NCI-H82 treated with DMSO at 0.1 percent for 48 hours (cell line): ENCODE measurements at regions not wholly inside any gene's neighbourhood (a gene's known extent, or its start where the extent isn't known, plus 50 kb on each side); places are given as distances from the start of the nearest gene placed in this dataset.
"Not testable (repeated sequence)": the region's sequence is repeated elsewhere in the genome, so short reads cannot be mapped to it uniquely, and the experiment has no call there.

Experiments
- DNase-seq: peaks from one replicate; lab custom pipeline; 2025; ENCODE audit not compliant: unreplicated experiment; lab: John Stamatoyannopoulos, UW

DNA sequence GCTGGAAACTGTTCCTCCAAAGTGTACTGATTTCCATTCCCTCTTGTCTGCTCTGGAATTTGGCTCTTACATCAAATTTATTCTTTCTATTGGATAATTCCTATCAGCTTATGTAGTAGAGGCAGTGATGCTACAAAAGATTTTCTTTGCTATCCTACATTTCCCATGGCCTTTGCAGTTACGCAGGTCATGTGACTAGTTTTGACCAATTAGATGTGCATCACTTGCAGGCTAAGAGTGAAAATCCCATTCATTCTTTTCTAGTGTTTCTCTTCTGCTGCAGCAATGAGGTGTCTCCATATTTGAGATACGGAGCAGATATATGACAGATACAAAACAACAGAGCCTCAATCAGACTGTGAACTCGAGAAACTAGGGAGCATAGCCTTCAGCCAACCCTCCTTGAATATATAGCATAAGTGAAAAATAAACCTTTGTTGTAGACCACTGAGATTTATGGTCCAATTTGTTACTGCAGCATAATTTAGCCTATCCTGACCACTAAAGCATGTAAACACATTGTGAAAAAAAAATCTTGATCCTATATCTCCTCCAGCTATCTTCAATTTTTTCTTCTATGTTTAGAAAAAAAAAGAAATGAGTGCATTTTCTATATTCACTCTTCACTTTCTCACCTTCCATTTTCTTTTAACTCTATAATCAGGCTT is 102.0 kb downstream of the HNMT start:
- no peak for DNase-seq

GRCh38 chr2:138066841-138067240 is 102.6 kb downstream of the HNMT start:
- no peak for DNase-seq

DNA sequence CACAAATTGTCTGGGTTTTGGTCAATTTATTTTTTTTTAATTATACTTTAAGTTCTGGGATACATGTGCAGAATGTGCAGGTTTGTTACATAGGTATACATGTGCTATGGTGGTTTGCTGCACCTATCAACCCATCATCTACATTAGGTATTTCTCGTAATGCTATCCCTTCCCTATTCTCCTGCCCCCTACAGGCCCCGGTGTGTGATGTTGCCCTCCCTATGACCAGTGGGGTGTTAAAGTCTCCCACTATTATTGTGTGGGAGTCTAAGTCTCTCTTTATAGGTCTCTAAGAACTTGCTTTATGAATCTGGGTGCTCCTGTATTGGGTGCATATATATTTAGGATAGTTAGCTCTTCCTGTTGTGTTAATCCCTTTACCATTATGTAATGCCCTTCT is 104.4 kb downstream of the HNMT start:
- DNase-seq, result not testable (repeated sequence)

DNA sequence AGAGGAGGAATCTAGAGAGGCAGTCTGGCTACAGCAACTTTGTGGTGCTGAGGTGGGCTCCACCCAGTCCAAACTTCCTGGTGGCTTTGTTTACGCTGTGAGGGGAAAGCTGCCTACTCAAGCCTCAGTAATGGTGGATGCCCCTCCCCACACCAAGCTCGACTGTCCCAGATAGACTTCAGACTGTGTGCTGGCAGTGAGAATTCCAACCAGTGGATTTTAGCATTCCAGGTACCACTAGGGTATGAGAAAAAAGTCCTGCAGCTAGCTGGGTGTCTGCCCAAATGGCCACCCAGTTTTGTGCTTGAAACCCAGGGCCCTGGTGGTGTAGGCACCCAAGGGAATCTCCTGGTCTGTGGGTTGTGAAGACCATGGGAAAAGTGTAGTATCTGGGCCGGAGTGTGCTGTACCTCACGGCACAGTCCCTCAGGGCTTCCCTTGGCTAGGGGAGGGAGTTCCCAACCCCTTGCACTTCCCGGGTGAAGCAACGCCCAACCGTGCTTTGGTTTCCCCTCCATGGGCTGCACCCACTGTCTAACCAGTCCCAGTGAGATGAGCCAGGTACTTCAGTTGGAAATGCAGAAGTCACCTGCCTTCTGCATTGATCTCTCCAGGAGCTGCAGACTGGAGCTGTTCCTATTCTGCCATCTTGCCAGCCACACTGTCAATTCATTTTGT is 106.9 kb downstream of the HNMT start:
- not testable (repeated sequence) for DNase-seq

DNA sequence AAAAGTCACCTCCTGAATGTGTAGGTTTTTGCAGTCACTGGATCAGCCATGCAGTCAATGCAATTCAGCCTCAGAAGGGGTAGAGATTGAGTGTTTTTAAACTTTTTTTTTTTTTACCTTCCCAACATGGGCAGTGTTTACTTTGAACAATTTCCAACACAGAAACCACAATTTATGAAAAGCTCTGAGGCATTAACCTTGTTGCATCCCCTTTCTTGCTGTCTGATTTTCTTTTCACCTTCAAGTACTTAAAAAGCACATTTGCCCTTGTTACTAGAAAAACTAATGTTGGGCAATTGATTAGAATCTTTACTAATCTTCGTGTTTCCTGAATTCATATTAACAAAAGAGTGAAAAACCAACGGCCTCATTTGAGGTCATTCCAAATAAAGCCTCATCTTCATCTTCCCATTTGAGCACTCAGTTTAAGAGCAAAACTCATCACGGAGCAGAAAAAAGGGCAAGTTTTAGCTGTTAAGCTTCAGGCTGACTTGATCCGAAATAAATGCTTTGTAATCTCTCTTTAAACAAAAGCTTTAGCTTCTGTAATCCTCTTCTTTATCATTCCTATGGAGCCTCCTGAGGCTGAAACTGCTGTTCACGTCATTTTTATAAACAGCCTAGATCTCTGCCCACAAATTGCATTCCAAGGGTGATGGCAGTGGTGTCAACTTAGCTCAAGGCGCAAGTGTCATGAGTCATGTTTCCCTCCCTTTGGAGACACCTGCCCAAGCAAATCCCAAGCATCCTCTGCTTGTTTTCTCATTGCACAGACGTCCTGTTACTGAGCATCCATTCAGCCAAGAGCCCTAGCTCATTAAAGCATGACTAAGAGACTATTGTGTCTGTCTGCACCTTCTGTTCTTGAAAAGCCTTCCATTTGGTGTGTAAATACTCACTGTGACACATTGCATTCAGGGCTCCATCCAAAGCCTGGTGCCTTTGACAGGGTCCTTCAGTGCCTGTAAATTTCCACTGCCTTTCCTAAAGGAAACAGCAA is 107.7 kb downstream of the HNMT start:
- peak; percentile 94 for DNase-seq

- DNase-seq, result no peak
Observed at GRCh38 chr2:138078153-138078552, 113.9 kb downstream of the HNMT start.

DNA sequence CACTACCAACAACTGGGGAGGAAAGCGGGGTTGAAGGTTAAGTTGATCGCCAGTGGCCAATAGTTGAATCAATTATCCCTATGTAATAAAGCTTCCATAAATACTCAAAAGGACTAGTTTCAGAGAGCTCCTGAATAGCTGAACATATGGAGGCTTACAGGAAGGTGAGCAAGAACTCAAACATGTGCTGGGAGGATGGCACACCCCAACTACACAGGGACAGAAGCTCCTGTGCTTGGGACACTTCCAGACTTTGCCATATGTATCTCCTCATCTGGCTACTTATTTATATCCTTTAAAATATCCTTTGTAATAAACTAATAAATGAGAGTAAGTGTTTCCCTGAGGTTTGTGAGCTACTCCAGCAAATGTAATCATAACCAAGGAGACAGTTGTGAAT is 115.7 kb downstream of the HNMT start:
- peak; percentile 66 for DNase-seq

DNA sequence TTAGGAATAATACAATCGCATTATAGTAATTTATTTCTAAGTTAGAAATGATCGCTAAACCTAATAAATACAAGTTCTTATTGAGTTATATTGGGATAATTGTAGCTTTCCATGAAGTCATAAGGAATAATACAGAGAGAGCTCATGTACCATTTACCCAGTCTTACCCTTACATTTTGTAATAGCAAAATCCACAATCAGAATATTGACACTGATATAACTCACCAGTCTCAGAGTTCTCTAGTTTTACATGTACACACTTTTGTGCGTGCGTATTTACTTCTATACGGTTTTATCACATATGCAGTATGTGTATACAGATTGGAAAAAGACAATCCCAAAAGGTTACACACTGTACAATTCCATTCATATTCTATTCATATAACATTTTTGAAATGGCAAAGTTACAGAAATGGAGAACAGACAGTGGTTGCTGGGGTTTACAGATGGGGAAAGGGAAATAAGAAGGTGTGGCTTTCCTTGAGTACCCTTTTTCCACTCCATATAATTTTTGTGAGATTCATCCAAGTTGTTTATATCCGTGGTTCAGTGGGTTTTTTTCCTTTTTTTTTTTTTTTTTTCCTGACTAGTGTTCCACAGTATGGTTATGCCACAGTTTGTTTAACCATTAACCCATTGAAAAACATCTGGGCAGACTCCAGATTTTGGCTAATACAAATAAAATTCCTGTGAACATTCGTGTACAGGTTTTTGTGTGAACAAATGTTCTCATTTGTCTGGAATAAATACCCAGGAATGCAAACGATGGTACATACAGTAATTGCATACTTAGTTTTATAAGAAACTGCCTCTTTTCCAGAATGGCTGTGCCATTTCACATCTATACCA is 117.2 kb downstream of the HNMT start:
- no peak for DNase-seq

GRCh38 chr2:138084206-138084605 is 119.9 kb downstream of the HNMT start:
- DNase-seq, result no peak

DNA sequence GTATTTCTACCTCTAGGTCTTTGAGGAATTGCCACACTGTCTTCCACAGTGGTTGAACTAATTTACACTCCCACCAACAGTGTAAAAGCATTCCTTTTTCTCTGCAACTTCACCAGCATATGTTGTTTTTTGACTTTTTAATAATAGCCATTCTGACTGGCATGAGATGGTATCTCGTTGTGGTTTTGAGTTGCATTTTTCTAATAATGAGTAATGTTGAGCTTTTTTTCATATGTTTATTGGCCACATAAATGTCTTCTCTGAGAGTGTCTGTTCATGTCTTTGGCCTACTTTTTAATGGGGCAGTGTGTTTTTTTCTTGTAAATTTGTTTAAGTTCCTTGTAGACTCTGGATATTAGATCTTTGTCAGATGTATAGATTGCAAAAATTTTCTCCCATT is 121.2 kb downstream of the HNMT start:
- DNase-seq, result not testable (repeated sequence)

DNA sequence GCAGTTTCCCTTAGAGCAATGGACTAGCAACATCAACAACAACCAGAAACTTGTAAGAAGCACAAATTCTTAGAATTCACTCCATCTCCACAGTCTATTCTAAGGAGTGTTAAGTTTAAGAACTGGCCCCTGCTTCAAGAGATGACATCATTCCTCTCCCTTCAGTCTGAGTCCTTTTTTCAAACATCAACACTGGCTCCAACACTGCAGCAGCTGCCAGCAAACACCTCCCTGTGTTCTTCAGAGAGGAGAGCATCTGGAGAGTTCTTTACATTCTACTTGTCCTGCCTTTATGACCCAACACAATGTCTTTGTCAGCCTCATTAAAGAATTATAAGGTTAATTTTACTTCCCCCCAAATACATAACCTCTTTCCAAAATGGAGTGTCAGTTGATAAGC is 122.3 kb downstream of the HNMT start:
- no peak for DNase-seq

DNA sequence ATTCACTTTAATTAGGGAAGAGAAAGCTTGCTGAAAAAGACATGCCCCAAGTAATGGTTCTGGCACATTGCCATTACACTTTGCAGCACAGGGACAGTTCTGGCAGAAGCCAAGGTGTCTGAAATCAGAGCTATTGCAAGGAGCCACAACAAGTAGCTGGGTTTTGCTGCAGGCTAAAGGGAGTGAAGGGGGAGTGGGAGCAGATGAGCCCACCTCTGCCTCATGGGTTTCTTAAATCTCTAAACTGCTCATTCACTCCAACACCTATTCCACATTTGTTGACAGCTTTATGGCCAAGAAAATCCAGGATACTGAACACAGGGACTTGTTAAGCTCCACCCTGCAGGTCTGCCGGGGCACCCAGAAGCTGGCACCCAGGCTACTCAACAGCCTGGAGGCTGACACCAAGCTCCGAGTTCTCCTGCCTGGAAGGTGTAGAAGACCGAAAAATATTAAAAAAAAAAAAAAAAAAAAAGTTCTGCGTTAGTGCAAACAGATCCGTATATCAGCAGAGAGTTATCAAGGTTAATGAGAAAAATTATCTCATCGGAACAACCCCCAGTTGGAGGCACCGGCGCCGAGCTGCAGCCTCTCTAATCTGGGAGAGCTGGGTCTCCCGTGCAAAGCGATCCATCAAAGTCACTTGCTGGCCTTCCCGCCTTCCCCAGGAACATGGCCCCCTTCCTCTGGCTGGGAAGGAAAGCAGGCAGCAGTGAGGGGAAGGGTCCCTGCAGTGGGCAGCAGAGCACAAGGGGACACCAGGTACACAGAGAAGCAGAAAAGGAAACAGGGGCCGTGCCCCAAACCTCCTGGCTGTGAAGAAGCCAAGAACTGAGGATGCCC is 123.7 kb downstream of the HNMT start:
- no peak for DNase-seq

DNA sequence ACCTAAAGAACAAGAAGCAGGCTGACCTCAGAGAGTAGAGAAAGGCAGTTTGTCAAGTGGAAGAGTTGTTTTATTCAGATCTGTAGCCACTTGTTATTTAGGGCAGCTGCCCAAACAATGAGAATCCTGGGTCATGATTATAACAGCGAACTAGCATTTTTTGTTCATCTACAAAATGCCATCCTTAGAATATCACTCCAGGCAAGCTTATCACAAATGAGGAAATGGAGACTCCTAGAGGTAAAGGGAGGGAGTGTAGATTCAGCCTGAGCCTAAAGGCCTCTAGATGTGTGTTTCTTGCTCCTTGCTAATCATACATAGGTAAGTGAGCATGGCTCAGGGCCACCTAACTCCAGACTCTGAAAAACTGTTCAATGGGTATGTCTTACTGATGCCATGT is 126.1 kb downstream of the HNMT start:
- DNase-seq, result peak; percentile 54

GRCh38 chr2:138093455-138093854 is 129.2 kb downstream of the HNMT start:
- no peak for DNase-seq

DNA sequence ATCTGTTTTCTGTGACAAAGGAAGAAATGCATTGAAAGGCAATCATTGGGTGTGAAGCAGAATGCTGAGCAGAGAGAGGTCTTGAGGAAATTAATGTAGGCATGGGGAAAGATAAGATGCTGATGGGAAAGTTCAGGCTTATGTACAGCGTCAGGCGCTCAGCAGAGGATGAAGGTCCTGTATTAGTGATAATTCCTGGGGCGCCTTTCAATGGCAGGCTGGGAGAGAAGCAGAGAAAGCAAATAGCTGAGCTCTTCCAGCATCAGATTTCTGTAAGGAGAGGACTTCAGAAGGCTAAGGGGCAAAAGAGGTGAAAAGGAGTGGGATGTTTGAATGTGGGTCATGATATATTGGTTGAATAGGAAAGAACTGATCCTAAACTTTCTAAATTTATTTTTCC is 129.8 kb downstream of the HNMT start:
- no peak for DNase-seq

GRCh38 chr2:138095336-138095735 is 131.1 kb downstream of the HNMT start:
- DNase-seq, result no peak

GRCh38 chr2:138099288-138099687 is 135.0 kb downstream of the HNMT start:
- not testable (repeated sequence) for DNase-seq

DNA sequence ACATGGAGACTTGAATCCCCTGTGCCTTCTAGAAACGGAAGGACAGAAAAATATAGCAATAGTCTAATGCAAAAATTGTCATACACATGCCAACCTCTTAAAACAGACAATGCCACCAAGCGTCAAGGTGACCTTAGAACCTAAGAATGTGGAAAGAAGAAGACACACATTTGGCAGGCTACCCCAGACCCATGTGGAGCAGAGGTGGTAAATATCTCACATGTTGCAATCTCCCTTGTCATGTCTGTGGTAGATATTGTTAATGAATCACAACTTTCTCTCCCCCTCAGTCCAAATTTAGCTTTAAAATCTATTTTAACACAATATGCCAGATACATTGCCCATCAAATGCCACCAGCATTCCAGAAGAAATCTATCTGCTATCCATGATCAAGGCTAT is 137.4 kb downstream of the HNMT start:
- no peak for DNase-seq

DNA sequence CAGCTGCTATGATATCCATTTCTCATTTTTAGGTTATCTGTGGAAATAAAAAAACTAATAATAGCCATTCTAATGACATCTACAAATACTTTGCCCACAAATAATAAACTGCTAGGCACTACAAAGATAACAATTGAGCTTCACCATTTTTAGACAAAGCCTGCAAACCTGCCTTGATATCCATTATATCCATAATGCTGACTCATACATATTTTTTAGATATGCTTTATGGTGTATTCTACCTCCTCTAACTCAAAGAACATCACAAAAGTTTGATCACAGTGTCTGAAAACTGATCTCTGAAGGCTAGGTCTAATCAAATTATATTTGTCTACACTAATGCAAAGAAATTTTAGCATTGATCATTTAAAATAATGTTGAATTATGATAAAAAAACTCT is 138.4 kb downstream of the HNMT start:
- DNase-seq, result no peak

- no peak for DNase-seq
Observed at GRCh38 chr2:138103156-138103555, 138.9 kb downstream of the HNMT start.
